SK-N-SH (cell line): ENCODE measurements at regions not wholly inside any gene's neighbourhood (a gene's known extent, or its start where the extent isn't known, plus 50 kb on each side); places are given as distances from the start of the nearest gene placed in this dataset.

Experiments used
- CTCF ChIA-PET: fragments of 300-600, 350-600 bp; formaldehyde crosslinking; extraction: SDS; loops from one replicate; lab custom pipeline; 2021; lab: Yijun Ruan, JAX
- POLR2A ChIA-PET: fragments of 350-600 bp; sonication (Branson Sonifier 250); formaldehyde crosslinking; extraction: SDS; loops from one replicate; lab custom pipeline; 2020; ENCODE audit warnings: antibody characterized with exemption, inconsistent platforms; lab: Yijun Ruan, JAX
- DNase-seq: peaks from one replicate; pipeline ENCODE4 v3.0.0; 2012
- H2AFZ ChIP-seq: fragments of 200-600 bp; sonication (generic); 2 replicates; pipeline ENCODE4 v1.8.1; 2016; ENCODE audit warnings: antibody characterized with exemption, mild to moderate bottlenecking, low read depth
- H3F3A ChIP-seq: fragments of 200-600 bp; sonication (generic); replicated peaks from 2 replicates; pipeline ENCODE3; 2016; ENCODE audit warnings: antibody characterized with exemption, mild to moderate bottlenecking; ENCODE audit not compliant: insufficient read depth
- H3K27ac ChIP-seq, 2 experiments: fragments of 200-500 bp in 1 of 2; fragments of 200-600 bp in 1 of 2; sonication (Bioruptor generic) in 1 of 2; sonication (generic), shearing (Covaris generic) in 1 of 2; 2 replicates each; pipeline versions ENCODE4 v1.5.1 to v1.6.1; 2014 to 2016; ENCODE audit warnings: low read depth in 2 of 2, inconsistent platforms in 1 of 2, low read length in 1 of 2, mild to moderate bottlenecking in 1 of 2, mixed read lengths in 1 of 2
- H3K27me3 ChIP-seq: fragments of 200-600 bp; sonication (generic), shearing (Covaris generic); 2 replicates; pipeline ENCODE4 v1.6.1; 2016; ENCODE audit warnings: mixed run types; ENCODE audit not compliant: insufficient read depth
- H3K36me3 ChIP-seq, 2 experiments: fragments of 200-500 bp in 1 of 2; fragments of 200-600 bp in 1 of 2; sonication (Bioruptor generic) in 1 of 2; sonication (generic) in 1 of 2; replicated peaks in 1 of 2; 2 replicates each; pipeline versions ENCODE3 to v1.5.1; 2014 to 2016; ENCODE audit warnings: low read length in 1 of 2, mild to moderate bottlenecking in 1 of 2; ENCODE audit not compliant: insufficient read depth in 2 of 2, control insufficient read depth in 1 of 2
- H3K4me1 ChIP-seq, 2 experiments: fragments of 200-500 bp in 1 of 2; fragments of 200-600 bp in 1 of 2; sonication (Bioruptor generic) in 1 of 2; sonication (generic), shearing (Covaris generic) in 1 of 2; 2 replicates each; pipeline versions ENCODE4 v1.5.1 to v1.6.1; 2014 to 2016; ENCODE audit warnings: low read depth in 1 of 2, low read length in 1 of 2, mixed run types in 1 of 2; ENCODE audit not compliant: insufficient read depth in 2 of 2, control insufficient read depth in 1 of 2
- H3K4me2 ChIP-seq: fragments of 200-600 bp; sonication (generic), shearing (Covaris generic); 2 replicates; pipeline ENCODE4 v1.6.1; 2017; ENCODE audit warnings: mixed run types
- H3K4me3 ChIP-seq, 2 experiments: fragments of 200-500 bp in 1 of 2; fragments of 200-600 bp in 1 of 2; sonication (Bioruptor generic) in 1 of 2; sonication (generic), shearing (Covaris generic) in 1 of 2; 2 replicates each; pipeline versions ENCODE4 v1.5.1 to v1.8.1; 2014 to 2016; ENCODE audit warnings: low read depth in 2 of 2, inconsistent platforms in 1 of 2, low read length in 1 of 2, mild to moderate bottlenecking in 1 of 2, mixed read lengths in 1 of 2, moderate library complexity in 1 of 2
- H3K79me2 ChIP-seq: fragments of 200-600 bp; sonication (generic); 2 replicates; pipeline ENCODE4 v1.8.1; 2017; ENCODE audit warnings: mild to moderate bottlenecking; ENCODE audit not compliant: insufficient read depth
- H3K9ac ChIP-seq: fragments of 200-600 bp; sonication (generic); 2 replicates; pipeline ENCODE4 v1.6.1; 2017; ENCODE audit warnings: mixed run types
- H3K9me2 ChIP-seq: fragments of 200-600 bp; sonication (generic); 2 replicates; pipeline ENCODE4 v1.6.1; 2017; ENCODE audit warnings: mixed run types
- H3K9me3 ChIP-seq: fragments of 200-600 bp; sonication (generic); 2 replicates; pipeline ENCODE4 v1.6.1; 2017; ENCODE audit warnings: mixed run types, mild to moderate bottlenecking, moderate library complexity
- H4K20me1 ChIP-seq: fragments of 200-600 bp; sonication (generic); 2 replicates; pipeline ENCODE4 v1.6.1; 2017; ENCODE audit warnings: mild to moderate bottlenecking, mixed run types; ENCODE audit not compliant: insufficient read depth
- ELF1 ChIP-seq: IDR thresholded peaks from 2 replicates; pipeline ENCODE4 v1.4.0; 2012
- EZH2phosphoT487 ChIP-seq: fragments of 200-600 bp; sonication (generic); IDR thresholded peaks from 2 replicates; pipeline ENCODE4 v1.6.1; 2017; ENCODE audit warnings: low read depth, mixed run types, mild to moderate bottlenecking, antibody characterized with exemption, moderate library complexity, borderline replicate concordance
- FOSL2 ChIP-seq: IDR thresholded peaks from 2 replicates; pipeline ENCODE4 v1.4.0; 2012; ENCODE audit warnings: low read depth, mild to moderate bottlenecking, moderate library complexity, borderline replicate concordance
- FOXM1 ChIP-seq: IDR thresholded peaks from 2 replicates; pipeline ENCODE4 v1.4.0; 2012; ENCODE audit warnings: low read depth, mild to moderate bottlenecking
- GABPA ChIP-seq: IDR thresholded peaks from 2 replicates; pipeline ENCODE4 v1.4.0; 2012; ENCODE audit warnings: low read depth, mild to moderate bottlenecking
- GATA2 ChIP-seq: sonication (generic); formaldehyde crosslinking; IDR thresholded peaks from 2 replicates; pipeline ENCODE4 v1.5.0; 2020; ENCODE audit warnings: mild to moderate bottlenecking, missing genetic modification reagents
- JUND ChIP-seq: IDR thresholded peaks from 2 replicates; pipeline ENCODE4 v1.4.0; 2012
- NFIC ChIP-seq: IDR thresholded peaks from 2 replicates; pipeline ENCODE4 v1.4.0; 2012; ENCODE audit warnings: borderline replicate concordance
- NRF1 ChIP-seq: IDR thresholded peaks from 2 replicates; pipeline ENCODE4 v1.6.1; 2012; ENCODE audit warnings: low read depth, mild to moderate bottlenecking, low read length
- RAD21 ChIP-seq: IDR thresholded peaks from 2 replicates; pipeline ENCODE4 v1.6.1; 2012; ENCODE audit warnings: mild to moderate bottlenecking, low read length
- RFX5 ChIP-seq: IDR thresholded peaks from 2 replicates; pipeline ENCODE4 v1.6.1; 2012; ENCODE audit warnings: mild to moderate bottlenecking, improper control_type of control experiment, low read length
- RXRA ChIP-seq: IDR thresholded peaks from 2 replicates; pipeline ENCODE4 v1.4.0; 2012; ENCODE audit warnings: low read depth, mild to moderate bottlenecking, borderline replicate concordance
- SIN3A ChIP-seq: IDR thresholded peaks from 2 replicates; pipeline ENCODE4 v1.6.1; 2012; ENCODE audit warnings: low read depth, mild to moderate bottlenecking, low read length, moderate library complexity, borderline replicate concordance
- SMC3 ChIP-seq: IDR thresholded peaks from 2 replicates; pipeline ENCODE4 v1.6.1; 2012; ENCODE audit warnings: low read depth, low read length, improper control_type of control experiment
- TCF12 ChIP-seq: IDR thresholded peaks from 2 replicates; pipeline ENCODE4 v1.4.0; 2012
- WGBS: methylation state at CpG from one replicate; pipeline ENCODE4 v1.1.6; 2017; ENCODE audit warnings: low lambda C conversion rate; 5-methylcytosine and 5-hydroxymethylcytosine counted together
- TF ChIP-seq, protein P1 (sequence below): fragments of 150-350 bp; IDR thresholded peaks from 2 replicates; pipeline ENCODE4 v1.6.1; 2016; ENCODE audit warnings: mild to moderate bottlenecking, low read depth, low read length
- TF ChIP-seq, protein P2 (sequence below): fragments of 150-350 bp; IDR thresholded peaks from 2 replicates; pipeline ENCODE4 v1.6.1; 2017; ENCODE audit warnings: antibody characterized with exemption, low read length, low read depth, borderline replicate concordance
- TF ChIP-seq, protein P3 (sequence below): IDR thresholded peaks from 2 replicates; pipeline ENCODE4 v1.6.1; 2012; ENCODE audit warnings: mild to moderate bottlenecking, low read depth, low read length, moderate library complexity

DNA sequence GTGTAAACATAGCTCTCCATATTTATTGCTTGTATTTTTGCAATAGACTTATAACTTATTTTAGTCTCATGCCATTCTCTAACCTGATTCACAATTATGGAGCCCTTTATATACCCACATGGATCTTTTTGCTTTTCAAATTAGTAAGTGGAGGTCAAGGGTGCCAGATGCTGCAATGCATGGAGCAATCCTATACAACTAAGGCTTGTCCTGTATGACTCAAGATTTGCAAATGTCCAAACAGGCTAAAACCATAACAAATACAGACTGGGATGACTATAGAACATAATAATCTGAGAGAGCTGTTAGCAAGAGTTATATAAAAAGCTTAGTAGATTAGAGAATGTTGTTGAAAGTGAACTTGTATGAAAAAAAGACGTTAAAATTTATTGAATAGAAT is 690.4 kb upstream of the NRXN1 start:
- WGBS = 21% methylated on average over 1 of the region's 1 CpG
- no peaks in the 10 kb centered on the region for H3K27me3 ChIP-seq
- DNase-seq = no peak

DNA sequence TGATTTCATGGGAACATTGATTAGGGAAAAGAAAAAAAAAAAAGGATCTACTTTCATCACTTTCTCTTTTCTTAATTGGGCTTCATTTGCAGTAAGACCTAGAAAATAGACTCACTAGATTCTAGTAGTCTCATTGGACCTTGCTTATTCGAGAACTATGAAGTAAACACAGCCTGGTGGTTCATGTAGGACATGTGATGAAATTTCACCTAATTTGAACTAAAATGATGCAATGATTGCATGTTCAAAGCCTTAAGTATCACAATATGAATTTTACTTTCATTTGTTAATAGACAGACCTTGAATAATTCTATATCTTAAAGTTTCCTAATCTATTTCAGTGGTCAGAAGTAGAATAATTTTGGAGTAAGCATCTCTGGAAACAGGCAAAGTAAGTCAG is 688.9 kb upstream of the NRXN1 start:
- Histone ChIP-seq H3K27ac (no peak overlapping the region), H3K4me3 (no peak overlapping the region), H3K9me2 (no peaks in the 10 kb centered on the region), H3K79me2 (no peaks in the 10 kb centered on the region), H2AFZ (no peak overlapping the region), H3K9me3 (no peaks in the 10 kb centered on the region), H3F3A (no peaks in the 10 kb centered on the region), H3K27me3 (no peaks in the 10 kb centered on the region), H3K4me2 (no peak overlapping the region), H3K9ac (no peak overlapping the region), H3K36me3 (no peaks in the 10 kb centered on the region), H3K4me1 (no peaks in the 10 kb centered on the region; a peak in 1 of 4 replicates), H4K20me1 (no peaks in the 10 kb centered on the region)
- TF ChIP-seq NFIC (no peak), RXRA (no peak), SIN3A (no peak), SMC3 (no peak), TCF12 (no peak), RAD21 (no peak)
- TF ChIP-seq, protein P1, sequence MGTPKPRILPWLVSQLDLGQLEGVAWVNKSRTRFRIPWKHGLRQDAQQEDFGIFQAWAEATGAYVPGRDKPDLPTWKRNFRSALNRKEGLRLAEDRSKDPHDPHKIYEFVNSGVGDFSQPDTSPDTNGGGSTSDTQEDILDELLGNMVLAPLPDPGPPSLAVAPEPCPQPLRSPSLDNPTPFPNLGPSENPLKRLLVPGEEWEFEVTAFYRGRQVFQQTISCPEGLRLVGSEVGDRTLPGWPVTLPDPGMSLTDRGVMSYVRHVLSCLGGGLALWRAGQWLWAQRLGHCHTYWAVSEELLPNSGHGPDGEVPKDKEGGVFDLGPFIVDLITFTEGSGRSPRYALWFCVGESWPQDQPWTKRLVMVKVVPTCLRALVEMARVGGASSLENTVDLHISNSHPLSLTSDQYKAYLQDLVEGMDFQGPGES = no peak
- no peak for DNase-seq
- WGBS = 16% methylated on average over 1 of the region's 1 CpG
- CTCF ChIA-PET = interaction anchor here (0.7 kb wide), 1 partner anchor 933 kb away, joined by 3 read pairs; no protein-coding TSS in a partner anchor
- POLR2A ChIA-PET = no interaction called here

More for the DNA sequence above, 690.4 kb upstream of the NRXN1 start:
- ChIA-PET CTCF (interaction anchor here (1.5 kb wide), 1 partner anchor 73 kb away, joined by 3 read pairs; no protein-coding TSS in a partner anchor), POLR2A (no interaction called here)
- Histone ChIP-seq H3K9me2 (no peaks in the 10 kb centered on the region), H3K36me3 (no peaks in the 10 kb centered on the region), H3K4me3 (no peak overlapping the region), H4K20me1 (no peaks in the 10 kb centered on the region), H3K4me2 (no peak overlapping the region), H3K4me1 (no peaks in the 10 kb centered on the region), H2AFZ (no peak overlapping the region), H3K79me2 (no peaks in the 10 kb centered on the region), H3F3A (no peaks in the 10 kb centered on the region), H3K9me3 (no peaks in the 10 kb centered on the region), H3K9ac (no peak overlapping the region), H3K27ac (no peak overlapping the region)
- no peak for TF ChIP-seq FOSL2
- TF ChIP-seq TCF12 = no peak
- TF ChIP-seq ELF1 = no peak
- no peak for TF ChIP-seq NRF1
- no peak for TF ChIP-seq JUND
- TF ChIP-seq EZH2phosphoT487 = no peak
- no peak for TF ChIP-seq FOXM1
- TF ChIP-seq, protein P2, sequence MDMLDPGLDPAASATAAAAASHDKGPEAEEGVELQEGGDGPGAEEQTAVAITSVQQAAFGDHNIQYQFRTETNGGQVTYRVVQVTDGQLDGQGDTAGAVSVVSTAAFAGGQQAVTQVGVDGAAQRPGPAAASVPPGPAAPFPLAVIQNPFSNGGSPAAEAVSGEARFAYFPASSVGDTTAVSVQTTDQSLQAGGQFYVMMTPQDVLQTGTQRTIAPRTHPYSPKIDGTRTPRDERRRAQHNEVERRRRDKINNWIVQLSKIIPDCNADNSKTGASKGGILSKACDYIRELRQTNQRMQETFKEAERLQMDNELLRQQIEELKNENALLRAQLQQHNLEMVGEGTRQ = no peak
- TF ChIP-seq GATA2 (CRISPR knock-in tag) = no peak
- no peak for TF ChIP-seq SIN3A
- TF ChIP-seq, protein P3, sequence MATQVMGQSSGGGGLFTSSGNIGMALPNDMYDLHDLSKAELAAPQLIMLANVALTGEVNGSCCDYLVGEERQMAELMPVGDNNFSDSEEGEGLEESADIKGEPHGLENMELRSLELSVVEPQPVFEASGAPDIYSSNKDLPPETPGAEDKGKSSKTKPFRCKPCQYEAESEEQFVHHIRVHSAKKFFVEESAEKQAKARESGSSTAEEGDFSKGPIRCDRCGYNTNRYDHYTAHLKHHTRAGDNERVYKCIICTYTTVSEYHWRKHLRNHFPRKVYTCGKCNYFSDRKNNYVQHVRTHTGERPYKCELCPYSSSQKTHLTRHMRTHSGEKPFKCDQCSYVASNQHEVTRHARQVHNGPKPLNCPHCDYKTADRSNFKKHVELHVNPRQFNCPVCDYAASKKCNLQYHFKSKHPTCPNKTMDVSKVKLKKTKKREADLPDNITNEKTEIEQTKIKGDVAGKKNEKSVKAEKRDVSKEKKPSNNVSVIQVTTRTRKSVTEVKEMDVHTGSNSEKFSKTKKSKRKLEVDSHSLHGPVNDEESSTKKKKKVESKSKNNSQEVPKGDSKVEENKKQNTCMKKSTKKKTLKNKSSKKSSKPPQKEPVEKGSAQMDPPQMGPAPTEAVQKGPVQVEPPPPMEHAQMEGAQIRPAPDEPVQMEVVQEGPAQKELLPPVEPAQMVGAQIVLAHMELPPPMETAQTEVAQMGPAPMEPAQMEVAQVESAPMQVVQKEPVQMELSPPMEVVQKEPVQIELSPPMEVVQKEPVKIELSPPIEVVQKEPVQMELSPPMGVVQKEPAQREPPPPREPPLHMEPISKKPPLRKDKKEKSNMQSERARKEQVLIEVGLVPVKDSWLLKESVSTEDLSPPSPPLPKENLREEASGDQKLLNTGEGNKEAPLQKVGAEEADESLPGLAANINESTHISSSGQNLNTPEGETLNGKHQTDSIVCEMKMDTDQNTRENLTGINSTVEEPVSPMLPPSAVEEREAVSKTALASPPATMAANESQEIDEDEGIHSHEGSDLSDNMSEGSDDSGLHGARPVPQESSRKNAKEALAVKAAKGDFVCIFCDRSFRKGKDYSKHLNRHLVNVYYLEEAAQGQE = no peak
- TF ChIP-seq GABPA = no peak
- no peak for TF ChIP-seq RFX5
- TF ChIP-seq RAD21 = no peak
